ENCODE measurements at regions not wholly inside any gene's neighbourhood (a gene's known extent, or its start where the extent isn't known, plus 50 kb on each side); places are given as distances from the start of the nearest gene placed in this dataset.

- TF ChIP-seq, protein P1, sequence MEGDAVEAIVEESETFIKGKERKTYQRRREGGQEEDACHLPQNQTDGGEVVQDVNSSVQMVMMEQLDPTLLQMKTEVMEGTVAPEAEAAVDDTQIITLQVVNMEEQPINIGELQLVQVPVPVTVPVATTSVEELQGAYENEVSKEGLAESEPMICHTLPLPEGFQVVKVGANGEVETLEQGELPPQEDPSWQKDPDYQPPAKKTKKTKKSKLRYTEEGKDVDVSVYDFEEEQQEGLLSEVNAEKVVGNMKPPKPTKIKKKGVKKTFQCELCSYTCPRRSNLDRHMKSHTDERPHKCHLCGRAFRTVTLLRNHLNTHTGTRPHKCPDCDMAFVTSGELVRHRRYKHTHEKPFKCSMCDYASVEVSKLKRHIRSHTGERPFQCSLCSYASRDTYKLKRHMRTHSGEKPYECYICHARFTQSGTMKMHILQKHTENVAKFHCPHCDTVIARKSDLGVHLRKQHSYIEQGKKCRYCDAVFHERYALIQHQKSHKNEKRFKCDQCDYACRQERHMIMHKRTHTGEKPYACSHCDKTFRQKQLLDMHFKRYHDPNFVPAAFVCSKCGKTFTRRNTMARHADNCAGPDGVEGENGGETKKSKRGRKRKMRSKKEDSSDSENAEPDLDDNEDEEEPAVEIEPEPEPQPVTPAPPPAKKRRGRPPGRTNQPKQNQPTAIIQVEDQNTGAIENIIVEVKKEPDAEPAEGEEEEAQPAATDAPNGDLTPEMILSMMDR (IDR thresholded peaks at IDR 0.05), result no peak
- H3K27me3 ChIP-seq, result no peaks in the 10 kb centered on the region
- no peaks in the 10 kb centered on the region for H3K4me1 ChIP-seq
- no peaks in the 10 kb centered on the region for H3K36me3 ChIP-seq
- DNase-seq (ENCODE audit: low spot score in 2 of 2), result no peak
- 88 to 95% methylated on average over 6 of the region's 6 CpGs for WGBS, 2 donors
- H3K4me3 ChIP-seq, result no peak overlapping the region
- H3K9me3 ChIP-seq, result peaks cover 0 to 10% (median 0%) of the 10 kb centered on the region in 4 donors
- no peak overlapping the region for H3K27ac ChIP-seq
Measured at GRCh38 chr2:35355056-35355455, 1000.5 kb upstream of the CRIM1 start.

DNA sequence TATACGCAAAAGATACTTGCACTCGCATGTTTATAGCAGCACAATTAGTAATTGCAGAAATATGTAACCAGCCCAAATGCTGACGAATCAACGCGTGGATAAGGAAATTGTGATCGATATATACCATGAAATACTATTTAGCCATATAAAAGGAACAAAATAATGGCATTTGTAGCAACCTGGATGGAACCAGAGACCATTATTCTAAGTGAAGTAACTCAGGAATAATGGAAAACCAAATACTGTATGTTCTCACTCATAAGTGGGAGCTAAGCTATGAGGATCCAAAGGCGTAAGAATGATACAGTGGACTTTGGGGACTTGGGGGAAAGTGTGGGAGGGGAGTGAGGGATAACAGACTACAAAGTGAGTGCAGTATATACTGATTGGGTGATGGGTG, 1008.0 kb upstream of the CRIM1 start:
- no peak for TF ChIP-seq POLR2A (IDR thresholded peaks at IDR 0.05)
- TF ChIP-seq, protein P1 (IDR thresholded peaks at IDR 0.05), result no peak
- TF ChIP-seq EP300 (IDR thresholded peaks at IDR 0.05), result no peak
- Histone ChIP-seq H3K9me3 (peaks cover 0 to 16% (median 0%) of the 10 kb centered on the region in 4 donors), H3K4me1 (no peaks in the 10 kb centered on the region), H3K27me3 (no peaks in the 10 kb centered on the region), H3K4me3 (no peak overlapping the region), H3K36me3 (no peaks in the 10 kb centered on the region), H3K27ac (no peak overlapping the region)
- no peak for DNase-seq (ENCODE audit: low spot score in 2 of 2)
- WGBS, 2 donors, result 81 to 88% methylated on average over 7 of the region's 7 CpGs

GRCh38 chr2:35343135-35343534, 1012.4 kb upstream of the CRIM1 start:
- 68% methylated on average over 4 of the region's 4 CpGs for WGBS, 2 donors
- H3K27me3 ChIP-seq, result no peaks in the 10 kb centered on the region
- TF ChIP-seq POLR2A (IDR thresholded peaks at IDR 0.05), result no peak
- TF ChIP-seq EP300 (IDR thresholded peaks at IDR 0.05), result no peak
- TF ChIP-seq, protein P1 (IDR thresholded peaks at IDR 0.05), result no peak
- H3K9me3 ChIP-seq, result peaks cover 0 to 28% (median 0%) of the 10 kb centered on the region in 4 donors
- no peak for DNase-seq (ENCODE audit: low spot score in 2 of 2)
- H3K36me3 ChIP-seq, result no peaks in the 10 kb centered on the region
- H3K27ac ChIP-seq, result no peak overlapping the region
- H3K4me3 ChIP-seq, result no peak overlapping the region
- no peaks in the 10 kb centered on the region for H3K4me1 ChIP-seq

DNA sequence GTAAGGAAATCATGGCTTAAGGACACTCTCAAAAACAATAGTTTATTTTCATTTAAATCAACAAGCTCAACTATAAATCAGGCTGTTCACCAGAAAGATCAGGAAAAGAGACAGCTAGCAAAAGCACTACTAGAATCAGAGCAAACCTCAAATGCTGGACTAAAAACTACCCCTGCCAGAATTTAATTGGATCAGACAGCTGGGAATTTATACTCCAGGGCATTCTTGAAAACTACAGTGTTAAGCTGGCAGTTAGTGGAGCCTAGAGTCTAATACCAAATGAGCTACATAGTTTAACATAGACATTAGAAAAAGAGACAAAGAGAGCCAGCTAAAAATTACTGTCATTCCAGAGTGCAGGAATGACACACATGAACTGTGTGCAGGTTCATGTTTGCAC, 1016.4 kb upstream of the CRIM1 start:
- H3K9me3 ChIP-seq, result peaks cover 0 to 27% (median 0%) of the 10 kb centered on the region in 4 donors
- H3K36me3 ChIP-seq, result no peaks in the 10 kb centered on the region
- no peak for DNase-seq (ENCODE audit: low spot score in 2 of 2)
- TF ChIP-seq, protein P1 (IDR thresholded peaks at IDR 0.05), result no peak
- TF ChIP-seq POLR2A (IDR thresholded peaks at IDR 0.05) (no peak), EP300 (IDR thresholded peaks at IDR 0.05) (no peak)
- H3K27ac ChIP-seq, result no peak overlapping the region
- H3K4me3 ChIP-seq, result no peak overlapping the region
- H3K4me1 ChIP-seq, result no peaks in the 10 kb centered on the region
- no peaks in the 10 kb centered on the region for H3K27me3 ChIP-seq

DNA sequence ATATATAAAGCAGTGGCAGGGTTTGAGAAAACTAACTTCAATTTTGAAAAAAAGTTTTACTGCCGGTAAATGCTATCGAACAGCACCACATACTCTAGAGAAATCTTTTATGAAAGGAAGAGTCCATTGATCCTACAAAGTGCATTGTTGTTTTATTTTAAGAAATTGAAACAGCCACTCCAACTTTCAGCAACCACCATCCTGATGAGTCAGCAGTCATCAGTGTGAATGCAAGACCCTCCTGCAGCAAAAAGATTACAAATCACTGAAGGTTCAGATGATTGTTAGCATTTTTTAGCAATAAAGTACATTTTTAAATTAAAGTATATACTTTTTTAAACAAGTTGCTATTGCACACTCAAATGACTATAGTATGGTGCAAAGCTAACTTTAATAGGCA, 1017.7 kb upstream of the CRIM1 start:
- no peaks in the 10 kb centered on the region for H3K4me1 ChIP-seq
- H3K9me3 ChIP-seq, result peaks cover 0 to 15% (median 0%) of the 10 kb centered on the region in 4 donors
- WGBS, 2 donors, result 83 to 91% methylated on average over 2 of the region's 2 CpGs
- TF ChIP-seq POLR2A (IDR thresholded peaks at IDR 0.05), result no peak
- TF ChIP-seq, protein P1 (IDR thresholded peaks at IDR 0.05), result no peak
- TF ChIP-seq EP300 (IDR thresholded peaks at IDR 0.05), result no peak
- no peaks in the 10 kb centered on the region for H3K27me3 ChIP-seq
- H3K36me3 ChIP-seq, result no peaks in the 10 kb centered on the region
- H3K4me3 ChIP-seq, result no peak overlapping the region
- H3K27ac ChIP-seq, result no peak overlapping the region
- no peak for DNase-seq (ENCODE audit: low spot score in 2 of 2)

Measured in tibial nerve (tissue), 4 donors.